ENCODE measurements at regions not wholly inside any gene's neighbourhood (a gene's known extent, or its start where the extent isn't known, plus 50 kb on each side); places are given as distances from the start of the nearest gene placed in this dataset.
"Not testable (repeated sequence)": the region's sequence is repeated elsewhere in the genome, so short reads cannot be mapped to it uniquely, and the experiment has no call there.

DNA sequence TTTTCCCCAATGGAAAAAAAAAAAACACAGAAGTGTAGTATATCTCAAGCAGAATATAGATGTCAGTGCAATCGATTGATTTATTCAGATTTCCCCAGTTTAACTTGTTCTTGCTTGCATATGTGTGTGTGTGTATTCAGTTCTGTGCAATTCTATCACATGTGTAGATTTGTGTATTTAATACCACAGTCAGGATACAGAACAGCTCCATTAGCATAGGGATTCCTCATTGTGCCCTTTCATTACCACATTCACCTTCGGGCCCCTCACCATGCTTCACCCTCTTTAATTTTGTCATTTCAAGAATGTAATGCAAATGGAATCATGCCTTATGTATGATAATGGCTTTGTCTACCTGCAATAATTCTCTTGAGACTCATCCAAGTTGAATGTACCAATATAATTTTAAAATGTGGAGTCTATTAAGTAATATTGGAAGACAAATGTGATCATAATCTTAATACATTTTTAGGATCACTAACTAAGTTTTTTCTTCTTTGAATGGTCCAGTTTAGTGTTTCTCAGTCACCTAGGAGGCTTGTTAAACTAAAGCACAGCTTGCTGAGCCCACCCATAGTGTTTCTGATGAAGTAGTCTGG is 187.9 kb downstream of the TENT5A start:
- Mint-ChIP-seq H3K27ac (no peak overlapping the region), H3K9me3 (no peaks in the 10 kb centered on the region), H3K4me1 (ENCODE audit: low read depth) (no peaks in the 10 kb centered on the region), H3K4me3 (no peak overlapping the region), H3K36me3 (ENCODE audit: low read depth) (no peaks in the 10 kb centered on the region), H3K27me3 (ENCODE audit: low read depth) (no peaks in the 10 kb centered on the region)

DNA sequence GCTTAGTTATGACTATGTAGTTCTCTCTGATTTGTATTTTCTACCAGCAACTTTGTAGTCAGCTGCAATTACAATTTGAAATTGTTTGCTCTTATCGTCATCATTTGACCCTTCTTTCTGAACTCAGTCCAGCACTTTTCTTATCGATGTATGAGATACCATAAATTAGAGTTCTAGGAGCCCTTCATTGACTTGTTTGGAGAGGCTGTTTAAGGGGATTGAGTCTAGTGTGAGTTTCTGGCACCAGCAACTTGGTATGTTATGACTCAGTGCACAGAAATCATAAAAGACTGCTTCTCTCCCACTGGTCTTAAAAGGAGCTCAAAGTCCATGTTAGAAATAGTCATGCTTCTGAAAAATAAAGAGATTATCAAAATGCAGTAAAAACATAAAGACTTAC is 190.3 kb downstream of the TENT5A start:
- no peaks in the 10 kb centered on the region for H3K9me3 Mint-ChIP-seq
- H3K4me3 Mint-ChIP-seq = no peak overlapping the region
- H3K36me3 Mint-ChIP-seq (ENCODE audit: low read depth) = no peaks in the 10 kb centered on the region
- no peaks in the 10 kb centered on the region for H3K4me1 Mint-ChIP-seq (ENCODE audit: low read depth)
- H3K27me3 Mint-ChIP-seq (ENCODE audit: low read depth) = no peaks in the 10 kb centered on the region
- H3K27ac Mint-ChIP-seq = no peak overlapping the region

DNA sequence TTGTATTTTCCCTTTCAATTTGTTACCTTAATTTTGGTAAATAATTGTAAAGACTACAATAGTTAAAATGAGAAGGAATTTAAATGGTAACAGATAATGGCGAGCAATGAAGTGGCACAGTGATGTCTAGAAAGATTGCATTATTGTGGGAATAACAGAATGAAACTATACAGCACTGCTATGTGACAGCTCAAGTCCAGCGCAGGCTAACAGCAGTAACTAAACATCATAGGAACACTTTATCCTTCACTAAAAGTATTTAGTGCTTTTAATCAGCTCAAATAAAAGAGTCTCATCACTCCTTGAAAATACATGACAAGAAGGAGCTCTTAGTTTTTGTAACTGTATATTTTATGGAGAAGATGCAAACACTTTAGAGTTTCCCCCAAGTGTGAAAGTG is 190.8 kb downstream of the TENT5A start:
- Mint-ChIP-seq H3K4me1 (ENCODE audit: low read depth) (no peaks in the 10 kb centered on the region), H3K36me3 (ENCODE audit: low read depth) (no peaks in the 10 kb centered on the region), H3K9me3 (no peaks in the 10 kb centered on the region), H3K4me3 (no peak overlapping the region), H3K27me3 (ENCODE audit: low read depth) (no peaks in the 10 kb centered on the region), H3K27ac (no peak overlapping the region)

DNA sequence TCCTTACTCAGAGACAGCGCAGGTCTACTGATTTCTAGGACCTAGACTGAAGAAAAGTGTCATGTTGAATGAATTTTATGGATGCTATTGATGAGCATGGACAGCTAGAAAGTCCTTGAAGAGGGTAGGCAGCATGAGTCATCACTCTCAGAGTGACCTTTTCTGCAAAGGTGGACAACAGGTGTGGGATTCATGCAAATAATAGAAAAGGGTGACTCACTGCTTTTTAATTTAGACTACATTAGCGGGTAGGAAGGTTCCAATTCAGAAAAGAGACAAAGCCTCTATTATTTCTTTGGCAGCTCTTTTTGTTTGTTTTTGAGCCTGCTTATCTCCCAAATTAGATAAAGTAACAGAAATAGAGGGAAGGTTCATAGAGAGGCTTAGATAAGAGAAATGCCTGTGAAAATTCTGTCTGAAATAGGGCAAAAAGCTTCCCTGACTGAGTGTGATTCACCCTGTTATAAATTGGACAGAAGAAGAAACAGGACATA is 191.4 kb downstream of the TENT5A start:
- no peak overlapping the region for H3K4me3 Mint-ChIP-seq
- H3K27me3 Mint-ChIP-seq (ENCODE audit: low read depth) = no peaks in the 10 kb centered on the region
- H3K27ac Mint-ChIP-seq = no peak overlapping the region
- no peaks in the 10 kb centered on the region for H3K4me1 Mint-ChIP-seq (ENCODE audit: low read depth)
- no peaks in the 10 kb centered on the region for H3K36me3 Mint-ChIP-seq (ENCODE audit: low read depth)
- no peaks in the 10 kb centered on the region for H3K9me3 Mint-ChIP-seq

DNA sequence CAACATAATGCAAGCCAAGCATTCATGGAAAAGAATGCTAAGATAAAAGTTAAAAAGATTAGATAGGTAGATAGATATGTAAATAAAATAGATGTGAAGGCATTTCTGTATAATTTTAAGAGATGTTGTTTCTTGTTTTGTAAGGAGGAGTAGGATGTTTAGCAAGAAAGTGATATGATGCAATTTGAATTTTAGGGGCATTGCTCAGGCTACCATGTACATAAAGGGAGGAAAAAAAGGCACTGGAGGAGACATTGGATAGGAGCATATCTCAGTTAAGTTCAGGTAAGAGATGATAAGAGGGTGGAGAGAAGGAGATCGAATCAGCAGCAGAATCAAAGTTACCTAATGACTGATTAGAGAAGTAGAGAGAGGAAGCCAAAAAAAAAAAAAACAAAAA is 194.7 kb downstream of the TENT5A start:
- H3K4me1 Mint-ChIP-seq (ENCODE audit: low read depth) = no peaks in the 10 kb centered on the region
- no peak overlapping the region for H3K27ac Mint-ChIP-seq
- H3K27me3 Mint-ChIP-seq (ENCODE audit: low read depth) = no peaks in the 10 kb centered on the region
- no peaks in the 10 kb centered on the region for H3K9me3 Mint-ChIP-seq
- no peaks in the 10 kb centered on the region for H3K36me3 Mint-ChIP-seq (ENCODE audit: low read depth)
- H3K4me3 Mint-ChIP-seq = no peak overlapping the region

DNA sequence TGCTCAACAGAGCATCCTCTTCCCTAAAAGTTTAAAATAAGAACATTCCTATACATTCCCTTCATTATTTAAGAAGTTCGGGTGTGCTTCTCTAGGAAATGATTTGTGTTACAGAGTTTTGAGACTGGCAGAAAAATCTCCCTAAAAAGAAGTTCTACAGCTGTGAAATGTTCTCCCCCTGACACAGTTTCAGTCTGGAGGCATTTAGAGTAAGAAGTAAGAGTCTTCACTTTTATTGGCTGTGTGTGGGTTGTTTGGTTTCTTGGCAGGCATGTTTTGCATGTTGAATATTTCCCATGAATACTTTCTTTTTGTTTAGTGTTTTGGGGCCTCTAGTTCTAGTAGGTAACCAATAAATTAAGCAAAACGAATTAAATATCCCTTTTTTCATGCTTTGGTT is 195.9 kb downstream of the TENT5A start:
- no peaks in the 10 kb centered on the region for H3K4me1 Mint-ChIP-seq (ENCODE audit: low read depth)

DNA sequence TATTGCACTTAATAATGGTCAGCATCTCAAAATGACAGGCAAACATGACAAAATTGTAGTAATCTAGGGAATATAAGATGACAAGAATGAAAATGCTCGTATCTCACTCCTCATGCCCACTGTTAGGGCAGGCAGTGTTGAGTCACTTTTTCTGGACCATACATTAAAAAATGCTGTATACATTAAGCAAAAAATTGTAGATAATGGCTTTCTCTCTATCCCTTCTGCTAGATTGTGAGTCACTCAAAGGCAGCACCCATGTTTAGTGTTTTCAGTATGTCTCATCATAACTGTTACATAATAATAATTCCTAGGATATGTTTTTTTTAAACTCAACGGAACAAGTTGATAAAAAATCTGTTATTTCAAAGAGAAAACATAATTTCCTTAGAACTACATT is 199.3 kb downstream of the TENT5A start:
- Mint-ChIP-seq H3K4me1 (ENCODE audit: low read depth) (no peaks in the 10 kb centered on the region), H3K4me3 (no peak overlapping the region), H3K9me3 (no peaks in the 10 kb centered on the region), H3K36me3 (ENCODE audit: low read depth) (no peaks in the 10 kb centered on the region), H3K27me3 (ENCODE audit: low read depth) (no peaks in the 10 kb centered on the region), H3K27ac (no peak overlapping the region)

More for the DNA sequence above, 195.9 kb downstream of the TENT5A start:
- H3K4me3 Mint-ChIP-seq = no peak overlapping the region
- H3K27ac Mint-ChIP-seq = no peak overlapping the region
- H3K9me3 Mint-ChIP-seq = no peaks in the 10 kb centered on the region
- no peaks in the 10 kb centered on the region for H3K27me3 Mint-ChIP-seq (ENCODE audit: low read depth)
- H3K36me3 Mint-ChIP-seq (ENCODE audit: low read depth) = no peaks in the 10 kb centered on the region

DNA sequence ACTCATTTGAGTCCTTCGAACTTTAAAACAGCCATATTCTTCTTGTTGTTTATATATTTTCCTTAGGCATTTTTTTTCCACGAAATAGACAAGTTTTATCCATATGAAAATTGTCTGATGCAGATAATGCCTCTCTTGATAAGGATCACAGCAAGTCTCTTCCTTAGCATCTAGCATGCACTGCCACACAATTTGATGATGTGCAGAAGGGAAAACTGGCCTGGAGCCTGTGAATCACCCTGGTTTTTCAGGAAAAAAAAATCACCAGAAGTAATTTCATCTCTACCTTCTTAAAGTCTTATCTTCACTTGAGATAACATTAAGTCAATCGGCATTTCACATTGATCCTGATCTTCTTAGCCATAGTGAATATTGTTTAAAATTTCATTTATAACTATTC is 199.8 kb downstream of the TENT5A start:
- Mint-ChIP-seq H3K27ac (no peak overlapping the region), H3K36me3 (ENCODE audit: low read depth) (no peaks in the 10 kb centered on the region), H3K27me3 (ENCODE audit: low read depth) (no peaks in the 10 kb centered on the region), H3K4me3 (no peak overlapping the region), H3K4me1 (ENCODE audit: low read depth) (no peaks in the 10 kb centered on the region), H3K9me3 (no peaks in the 10 kb centered on the region)

DNA sequence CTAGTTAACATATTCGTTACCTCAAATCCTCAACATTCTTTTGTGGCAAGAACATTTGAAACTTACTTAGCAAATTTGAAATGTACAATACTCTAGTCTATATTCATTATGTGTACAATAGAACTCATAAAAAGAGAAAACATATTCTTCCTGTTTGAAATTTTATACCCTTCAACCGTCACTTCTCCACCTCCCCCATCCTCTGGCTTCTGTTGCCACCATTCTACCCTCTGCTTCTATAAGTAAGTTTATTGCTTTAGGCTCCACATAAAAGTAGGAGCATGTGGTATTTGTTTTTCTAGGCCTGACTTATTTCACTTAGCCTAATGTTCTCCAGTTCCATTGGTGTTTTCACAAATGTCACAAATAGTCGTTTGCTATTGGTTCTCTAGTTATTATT is 205.3 kb downstream of the TENT5A start:
- no peaks in the 10 kb centered on the region for H3K9me3 Mint-ChIP-seq
- no peak overlapping the region for H3K4me3 Mint-ChIP-seq
- H3K27ac Mint-ChIP-seq = no peak overlapping the region

DNA sequence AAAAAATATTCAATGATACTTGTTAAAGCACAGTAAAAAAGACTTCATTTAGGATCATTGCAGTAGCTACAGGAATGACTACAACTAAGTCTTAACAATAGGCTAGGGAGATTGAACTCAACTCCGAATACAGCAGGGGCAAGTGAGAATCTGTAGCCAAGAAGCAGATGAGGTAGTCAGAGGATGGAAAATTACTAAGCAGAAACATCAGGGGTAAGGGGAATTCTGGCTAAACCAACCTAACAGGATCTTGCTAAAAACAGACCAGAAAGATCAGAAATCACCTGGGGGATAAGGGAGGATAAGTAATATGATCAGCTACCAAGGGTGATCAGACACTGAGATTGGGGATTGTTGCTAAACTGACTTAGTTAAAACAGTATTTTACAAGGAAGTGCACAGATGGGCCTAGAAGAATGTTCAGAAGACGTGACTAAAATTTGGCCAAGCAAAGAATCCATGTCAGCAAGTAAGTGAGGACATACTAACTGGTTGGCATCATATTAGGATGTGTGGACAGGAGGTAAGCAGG is 217.5 kb downstream of the TENT5A start:
- H3K36me3 Mint-ChIP-seq (ENCODE audit: low read depth) = no peaks in the 10 kb centered on the region
- H3K4me1 Mint-ChIP-seq (ENCODE audit: low read depth) = no peaks in the 10 kb centered on the region
- no peak overlapping the region for H3K27ac Mint-ChIP-seq
- H3K9me3 Mint-ChIP-seq = no peaks in the 10 kb centered on the region
- H3K27me3 Mint-ChIP-seq (ENCODE audit: low read depth) = no peaks in the 10 kb centered on the region
- H3K4me3 Mint-ChIP-seq = no peak overlapping the region

More for the DNA sequence above, 205.3 kb downstream of the TENT5A start:
- H3K27me3 Mint-ChIP-seq (ENCODE audit: low read depth) = no peaks in the 10 kb centered on the region
- no peaks in the 10 kb centered on the region for H3K4me1 Mint-ChIP-seq (ENCODE audit: low read depth)
- H3K36me3 Mint-ChIP-seq (ENCODE audit: low read depth) = no peaks in the 10 kb centered on the region

DNA sequence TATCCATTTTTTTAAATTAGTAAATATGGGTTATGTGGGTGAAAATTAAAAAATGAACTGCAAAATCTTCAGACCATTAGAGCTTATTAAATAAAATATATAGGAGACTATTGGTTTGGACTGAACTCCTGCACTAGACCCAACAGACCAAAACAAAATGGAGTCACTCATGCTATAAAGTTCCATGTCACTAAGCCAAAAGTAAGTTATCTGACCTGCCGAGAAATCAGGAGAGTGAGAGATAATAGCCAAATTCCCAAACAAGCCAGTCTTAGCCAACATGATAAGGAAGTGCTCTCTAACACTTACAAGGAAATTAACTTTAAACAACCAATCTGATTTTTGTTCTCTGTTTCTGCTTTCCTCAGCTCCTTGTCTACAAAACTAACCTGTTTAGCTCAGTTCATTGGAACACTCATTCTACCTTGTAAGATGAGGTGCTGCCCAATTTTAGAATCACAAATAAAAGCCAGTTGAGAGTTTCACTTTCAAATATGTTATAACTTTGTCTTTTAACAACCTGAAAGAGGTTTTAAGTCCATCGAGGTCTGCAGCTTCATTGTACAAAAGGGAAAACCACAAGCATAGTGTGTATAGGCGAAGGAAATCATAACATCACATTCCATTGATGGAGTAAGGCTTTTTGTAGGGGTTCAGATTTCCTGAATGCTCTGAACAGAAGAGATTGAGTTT is 220.5 kb downstream of the TENT5A start:
- no peaks in the 10 kb centered on the region for H3K4me1 Mint-ChIP-seq (ENCODE audit: low read depth)
- no peaks in the 10 kb centered on the region for H3K27me3 Mint-ChIP-seq (ENCODE audit: low read depth)
- no peak overlapping the region for H3K27ac Mint-ChIP-seq
- no peak overlapping the region for H3K4me3 Mint-ChIP-seq
- no peaks in the 10 kb centered on the region for H3K36me3 Mint-ChIP-seq (ENCODE audit: low read depth)
- no peaks in the 10 kb centered on the region for H3K9me3 Mint-ChIP-seq

DNA sequence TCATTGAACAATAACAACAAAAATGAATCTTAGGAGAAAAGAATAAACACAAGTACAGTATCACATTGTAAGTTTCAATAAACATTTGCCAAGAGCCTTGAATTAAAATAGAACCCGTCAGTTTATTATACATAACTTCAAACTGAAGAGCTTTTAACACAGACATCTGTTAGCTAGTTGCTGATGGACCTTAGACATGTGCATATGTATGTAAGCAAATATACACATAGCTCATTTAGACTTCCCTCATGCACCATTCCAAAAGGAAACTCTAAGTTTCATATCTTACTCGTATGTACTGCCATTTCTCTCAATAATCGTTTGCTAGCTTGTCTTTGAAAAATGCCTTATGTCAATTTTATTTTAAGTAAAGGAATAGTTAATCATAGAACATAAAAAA is 235.0 kb downstream of the TENT5A start:
- Mint-ChIP-seq H3K4me1 (ENCODE audit: low read depth) (no peaks in the 10 kb centered on the region), H3K36me3 (ENCODE audit: low read depth) (no peaks in the 10 kb centered on the region), H3K27ac (no peak overlapping the region), H3K9me3 (no peaks in the 10 kb centered on the region), H3K4me3 (no peak overlapping the region), H3K27me3 (ENCODE audit: low read depth) (no peaks in the 10 kb centered on the region)

DNA sequence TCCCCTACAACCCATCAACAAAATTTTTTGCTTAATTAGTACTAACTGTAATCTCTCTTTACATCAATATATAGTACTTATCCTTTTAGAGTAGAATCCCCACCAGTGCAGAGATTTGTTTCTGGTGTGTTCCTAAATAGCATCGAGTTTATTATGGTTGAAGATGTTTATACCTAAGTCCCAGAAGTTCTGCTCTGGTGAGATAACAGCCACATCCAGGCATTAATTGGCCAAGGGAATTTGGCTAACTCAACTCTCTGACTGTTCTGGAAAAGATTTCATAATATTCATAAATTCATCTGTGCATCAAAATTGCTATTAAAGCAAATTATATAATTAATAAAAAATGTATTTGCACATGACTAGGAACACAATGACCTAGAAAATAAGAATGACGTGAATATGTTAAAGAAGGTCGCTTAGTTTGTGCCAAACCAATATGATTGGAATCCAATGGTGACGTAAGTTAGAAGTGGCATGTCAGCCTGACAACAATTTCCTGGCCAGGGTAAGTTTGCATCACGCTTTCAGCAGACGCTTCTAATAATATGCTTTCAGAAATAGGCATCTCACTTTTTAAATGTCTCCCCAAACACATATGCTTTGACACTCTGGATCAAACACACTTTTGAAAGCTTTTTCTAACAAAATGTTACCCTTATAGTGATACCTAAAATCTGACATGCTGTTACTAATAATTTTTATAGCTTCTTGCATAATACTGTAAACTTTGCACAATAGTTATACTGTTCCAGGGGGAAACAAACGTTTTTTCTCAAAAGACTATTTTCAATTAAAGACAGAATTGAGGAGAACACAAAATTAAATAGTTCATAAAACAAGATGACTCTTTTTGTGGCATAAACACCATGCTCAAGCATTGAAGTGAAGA is 236.7 kb downstream of the TENT5A start:
- Mint-ChIP-seq H3K4me3 (no peak overlapping the region), H3K27ac (no peak overlapping the region), H3K9me3 (no peaks in the 10 kb centered on the region), H3K36me3 (ENCODE audit: low read depth) (no peaks in the 10 kb centered on the region), H3K27me3 (ENCODE audit: low read depth) (no peaks in the 10 kb centered on the region), H3K4me1 (ENCODE audit: low read depth) (no peaks in the 10 kb centered on the region)

DNA sequence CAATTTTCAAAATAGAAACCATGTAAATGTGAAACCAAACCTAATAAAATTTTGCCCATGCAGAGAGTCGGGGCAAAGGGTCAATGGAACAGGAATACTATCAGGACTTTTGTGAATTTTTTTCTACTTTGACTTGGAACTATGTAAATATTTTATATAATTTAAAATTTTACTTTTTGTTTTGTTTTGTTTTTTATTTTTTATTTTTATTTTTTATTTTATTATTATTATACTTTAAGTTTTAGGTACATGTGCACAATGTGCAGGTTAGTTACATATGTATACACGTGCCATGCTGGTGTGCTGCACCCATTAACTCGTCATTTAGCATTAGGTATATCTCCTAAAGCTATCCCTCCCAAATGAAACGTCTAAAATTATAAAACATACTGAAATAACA is 238.3 kb downstream of the TENT5A start:
- not testable (repeated sequence) for H3K4me3 Mint-ChIP-seq; H3K27me3 Mint-ChIP-seq (ENCODE audit: low read depth); H3K9me3 Mint-ChIP-seq; H3K27ac Mint-ChIP-seq; H3K4me1 Mint-ChIP-seq (ENCODE audit: low read depth); H3K36me3 Mint-ChIP-seq (ENCODE audit: low read depth)

DNA sequence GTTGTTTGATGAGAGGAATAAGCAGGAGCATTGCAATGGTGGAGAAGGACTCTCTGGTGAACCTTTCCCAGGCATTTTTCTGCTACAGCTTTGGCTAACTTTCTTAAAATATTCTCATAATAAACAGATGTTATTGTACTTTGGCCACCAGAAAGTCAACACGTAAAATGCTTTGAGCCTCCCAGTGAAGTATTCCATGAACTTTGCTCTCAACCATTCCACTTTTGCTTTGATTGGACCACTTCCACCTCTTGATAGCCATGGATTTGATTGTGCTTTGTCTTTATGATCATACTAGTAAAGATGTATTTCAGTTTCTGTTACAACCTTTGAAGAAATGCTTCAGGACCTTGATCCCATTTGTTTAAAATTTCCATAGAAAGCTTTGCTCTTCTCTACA is 241.1 kb downstream of the TENT5A start:
- Mint-ChIP-seq H3K4me3 (no peak overlapping the region), H3K9me3 (peaks cover 6% of the 10 kb centered on the region), H3K4me1 (ENCODE audit: low read depth) (no peaks in the 10 kb centered on the region), H3K27ac (no peak overlapping the region), H3K36me3 (ENCODE audit: low read depth) (no peaks in the 10 kb centered on the region), H3K27me3 (ENCODE audit: low read depth) (no peaks in the 10 kb centered on the region)

Measured in T-helper 1 cell treated with Interleukin-12 subunit alpha and Interleukin-12 subunit beta and Interleukin-4 antibody, amounts not matched to agents 30 μg/mL and 1 μg/mL, for 36 hours (primary cell).